DOHH2 (cell line): ENCODE measurements at regions not wholly inside any gene's neighbourhood (a gene's known extent, or its start where the extent isn't known, plus 50 kb on each side); places are given as distances from the start of the nearest gene placed in this dataset.

Experiments used
- H3F3A ChIP-seq: fragments of 200-600 bp; sonication (generic), shearing (Covaris generic); 2 replicates; pipeline ENCODE4 v1.6.0; 2016; ENCODE audit warnings: antibody characterized with exemption, mild to moderate bottlenecking; ENCODE audit not compliant: control insufficient read depth, insufficient read depth
- H3K27ac ChIP-seq: fragments of 200-600 bp; sonication (generic); 2 replicates; pipeline ENCODE4 v1.5.1; 2014; ENCODE audit warnings: low read depth, mild to moderate bottlenecking, low read length, moderate library complexity
- H3K27me3 ChIP-seq: fragments of 200-600 bp; sonication (generic); 2 replicates; pipeline ENCODE4 v1.6.1; 2014; ENCODE audit warnings: mild to moderate bottlenecking, low read length, mixed read lengths; ENCODE audit not compliant: control insufficient read depth
- H3K36me3 ChIP-seq: fragments of 200-600 bp; sonication (generic); 2 replicates; pipeline ENCODE4 v1.6.1; 2014; ENCODE audit warnings: mild to moderate bottlenecking, low read length, moderate library complexity, mixed read lengths; ENCODE audit not compliant: control insufficient read depth
- H3K4me1 ChIP-seq: fragments of 200-600 bp; sonication (generic); 2 replicates; pipeline ENCODE4 v1.6.1; 2014; ENCODE audit warnings: mild to moderate bottlenecking, low read length, mixed read lengths; ENCODE audit not compliant: control insufficient read depth
- H3K4me2 ChIP-seq: fragments of 200-600 bp; sonication (generic); 2 replicates; pipeline ENCODE4 v1.6.0; 2014; ENCODE audit warnings: mild to moderate bottlenecking, low read length, moderate library complexity
- H3K4me3 ChIP-seq: fragments of 200-600 bp; sonication (generic); 2 replicates; pipeline ENCODE4 v1.5.1; 2014; ENCODE audit warnings: mild to moderate bottlenecking, low read length, mixed read lengths
- H3K79me2 ChIP-seq: fragments of 200-600 bp; sonication (generic); 2 replicates; pipeline ENCODE4 v1.6.1; 2014; ENCODE audit warnings: mild to moderate bottlenecking, low read length, mixed read lengths; ENCODE audit not compliant: control insufficient read depth
- H3K9me2 ChIP-seq: fragments of 200-600 bp; sonication (generic); replicated peaks from 2 replicates; pipeline ENCODE4 v1.6.1; 2014; ENCODE audit warnings: mild to moderate bottlenecking, low read length, mixed read lengths; ENCODE audit not compliant: control insufficient read depth
- H3K9me3 ChIP-seq: fragments of 200-600 bp; sonication (generic); 2 replicates; pipeline ENCODE4 v1.6.1; 2014; ENCODE audit warnings: antibody characterized with exemption, low read length, mixed read lengths; ENCODE audit not compliant: control insufficient read depth, insufficient read depth
- H4K20me1 ChIP-seq: fragments of 200-600 bp; sonication (generic); 2 replicates; pipeline ENCODE4 v1.6.0; 2014; ENCODE audit warnings: low read depth, mild to moderate bottlenecking, antibody characterized with exemption, low read length, moderate library complexity; ENCODE audit not compliant: control insufficient read depth, insufficient read depth
- EZH2phosphoT487 ChIP-seq: fragments of 200-600 bp; sonication (generic); IDR thresholded peaks from 2 replicates; pipeline ENCODE4 v1.6.1; 2017; ENCODE audit warnings: borderline replicate concordance, mild to moderate bottlenecking, antibody characterized with exemption, low read length, moderate library complexity, mixed read lengths
- TF ChIP-seq, protein P1 (sequence below): fragments of 200-600 bp; sonication (generic); IDR thresholded peaks from one replicate; pipeline ENCODE4 v1.5.1; 2014; ENCODE audit warnings: antibody characterized with exemption, mild to moderate bottlenecking, low read depth, low read length; ENCODE audit not compliant: poor library complexity, severe bottlenecking

DNA sequence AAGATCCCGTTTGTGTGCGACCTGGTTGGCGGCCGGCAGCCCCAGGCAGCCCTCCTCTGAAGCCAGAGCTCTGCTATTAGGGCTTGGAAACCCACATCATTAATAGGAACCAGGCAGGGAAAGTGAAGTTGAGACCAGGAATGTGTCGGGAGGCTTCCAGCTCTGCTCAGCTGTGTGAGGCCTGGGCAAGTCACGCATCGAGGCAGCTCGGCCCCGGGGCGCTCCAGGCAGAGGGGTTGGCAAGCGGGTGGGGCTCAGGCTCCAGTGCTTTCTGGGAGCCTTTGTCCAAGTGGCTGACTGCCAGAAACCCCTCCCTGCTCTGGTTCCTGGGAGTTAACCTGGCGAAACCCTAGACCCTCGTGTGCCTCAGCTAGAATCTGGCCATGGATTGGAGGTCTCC, 1151.7 kb downstream of the VRK1 start:
- no peaks in the 10 kb centered on the region for H3K4me1 ChIP-seq
- TF ChIP-seq, protein P1, sequence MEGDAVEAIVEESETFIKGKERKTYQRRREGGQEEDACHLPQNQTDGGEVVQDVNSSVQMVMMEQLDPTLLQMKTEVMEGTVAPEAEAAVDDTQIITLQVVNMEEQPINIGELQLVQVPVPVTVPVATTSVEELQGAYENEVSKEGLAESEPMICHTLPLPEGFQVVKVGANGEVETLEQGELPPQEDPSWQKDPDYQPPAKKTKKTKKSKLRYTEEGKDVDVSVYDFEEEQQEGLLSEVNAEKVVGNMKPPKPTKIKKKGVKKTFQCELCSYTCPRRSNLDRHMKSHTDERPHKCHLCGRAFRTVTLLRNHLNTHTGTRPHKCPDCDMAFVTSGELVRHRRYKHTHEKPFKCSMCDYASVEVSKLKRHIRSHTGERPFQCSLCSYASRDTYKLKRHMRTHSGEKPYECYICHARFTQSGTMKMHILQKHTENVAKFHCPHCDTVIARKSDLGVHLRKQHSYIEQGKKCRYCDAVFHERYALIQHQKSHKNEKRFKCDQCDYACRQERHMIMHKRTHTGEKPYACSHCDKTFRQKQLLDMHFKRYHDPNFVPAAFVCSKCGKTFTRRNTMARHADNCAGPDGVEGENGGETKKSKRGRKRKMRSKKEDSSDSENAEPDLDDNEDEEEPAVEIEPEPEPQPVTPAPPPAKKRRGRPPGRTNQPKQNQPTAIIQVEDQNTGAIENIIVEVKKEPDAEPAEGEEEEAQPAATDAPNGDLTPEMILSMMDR = no peak
- TF ChIP-seq EZH2phosphoT487 = no peak
- no peaks in the 10 kb centered on the region for H3K27me3 ChIP-seq
- no peaks in the 10 kb centered on the region for H3K9me2 ChIP-seq
- no peaks in the 10 kb centered on the region for H3K9me3 ChIP-seq
- H3K4me2 ChIP-seq = no peak overlapping the region
- no peak overlapping the region for H3K27ac ChIP-seq
- H4K20me1 ChIP-seq = no peaks in the 10 kb centered on the region
- no peaks in the 10 kb centered on the region for H3K36me3 ChIP-seq
- H3K79me2 ChIP-seq = no peaks in the 10 kb centered on the region
- no peak overlapping the region for H3K4me3 ChIP-seq
- no peaks in the 10 kb centered on the region for H3F3A ChIP-seq

DNA sequence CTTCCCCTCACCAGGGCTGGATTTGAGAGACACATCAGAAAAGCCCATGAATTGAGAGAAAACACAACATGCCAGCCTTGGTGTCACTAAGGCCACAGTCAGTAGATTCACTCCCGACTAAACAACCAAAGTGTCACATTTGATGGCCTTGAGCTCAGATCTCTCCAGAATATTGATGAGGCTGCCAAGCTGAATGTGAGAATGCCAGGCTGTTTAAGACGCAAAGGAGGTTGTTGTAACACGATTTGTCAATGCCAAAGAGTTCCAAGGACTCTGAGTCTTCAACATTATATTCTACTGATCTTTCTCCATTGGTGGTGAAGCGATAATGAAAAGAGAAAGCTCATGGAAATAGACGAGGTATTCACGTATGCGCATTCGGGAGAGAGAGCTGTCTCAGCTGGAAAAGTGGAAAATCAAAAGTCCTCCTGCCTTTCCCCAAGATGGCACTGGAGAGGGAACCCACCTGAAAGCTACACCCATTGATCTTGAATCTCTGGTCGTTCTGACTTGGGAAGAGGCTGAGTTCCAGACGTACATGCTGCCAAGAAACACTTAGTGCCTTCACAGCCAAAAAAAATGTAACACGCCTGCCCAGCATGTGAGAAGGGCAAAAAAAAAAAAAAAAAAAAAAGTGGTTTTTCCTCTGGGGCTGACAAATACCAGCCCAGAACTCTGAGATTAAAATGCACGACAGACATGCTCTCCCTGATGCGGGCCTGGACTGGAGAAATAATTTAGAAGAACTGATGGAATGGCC, 1159.6 kb downstream of the VRK1 start:
- Histone ChIP-seq H3K9me2 (no peaks in the 10 kb centered on the region), H3K36me3 (no peaks in the 10 kb centered on the region), H3K27ac (no peak overlapping the region), H3K9me3 (no peaks in the 10 kb centered on the region), H3K4me3 (no peak overlapping the region), H3K4me1 (no peaks in the 10 kb centered on the region), H3F3A (no peaks in the 10 kb centered on the region), H3K4me2 (no peak overlapping the region), H4K20me1 (no peaks in the 10 kb centered on the region), H3K27me3 (no peaks in the 10 kb centered on the region), H3K79me2 (no peaks in the 10 kb centered on the region)
- TF ChIP-seq, protein P1 = no peak
- no peak for TF ChIP-seq EZH2phosphoT487

DNA sequence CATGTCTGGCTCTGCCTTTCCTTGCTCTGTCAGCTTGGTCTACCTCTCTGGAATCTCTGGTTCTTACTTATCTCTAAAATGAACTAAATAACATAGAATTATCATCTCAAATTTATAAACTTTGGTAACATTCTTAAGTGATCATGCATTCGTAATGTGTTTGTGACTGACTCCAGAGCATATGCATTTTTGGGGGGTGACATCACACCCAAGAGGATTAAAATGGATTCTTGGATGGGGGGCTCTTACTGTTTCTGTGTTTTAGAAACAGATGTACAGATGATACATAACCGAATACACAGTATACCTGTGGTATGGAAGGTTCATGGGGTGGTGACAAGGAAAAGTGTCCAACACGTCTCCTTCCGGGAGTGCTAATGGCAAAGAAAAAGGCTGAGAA, 1162.1 kb downstream of the VRK1 start:
- Histone ChIP-seq H3K36me3 (no peaks in the 10 kb centered on the region), H3K9me2 (no peaks in the 10 kb centered on the region), H3K27ac (no peak overlapping the region), H3K4me1 (no peaks in the 10 kb centered on the region), H3K4me2 (no peak overlapping the region), H4K20me1 (no peaks in the 10 kb centered on the region), H3K79me2 (no peaks in the 10 kb centered on the region), H3K27me3 (no peaks in the 10 kb centered on the region), H3K4me3 (no peak overlapping the region), H3K9me3 (no peaks in the 10 kb centered on the region), H3F3A (no peaks in the 10 kb centered on the region)
- no peak for TF ChIP-seq EZH2phosphoT487
- TF ChIP-seq, protein P1 = no peak
